ENCODE measurements at regions not wholly inside any gene's neighbourhood (a gene's known extent, or its start where the extent isn't known, plus 50 kb on each side); places are given as distances from the start of the nearest gene placed in this dataset.
"Not testable (repeated sequence)": the region's sequence is repeated elsewhere in the genome, so short reads cannot be mapped to it uniquely, and the experiment has no call there.

GRCh38 chr16:16966439-16966838 is 504.3 kb downstream of the XYLT1 start:
- no peak for DNase-seq (ENCODE audit: low read depth)
- H3K4me3 ChIP-seq (replicated peaks; ENCODE audit: low read depth, low read length), result no peak overlapping the region

GRCh38 chr16:16971042-16971441 is 499.7 kb downstream of the XYLT1 start:
- no peak for DNase-seq (ENCODE audit: low read depth)
- TF ChIP-seq CTCF (IDR thresholded peaks at IDR 0.05; ENCODE audit: low read length, missing control alignments), result no peak

More at GRCh38 chr16:16966439-16966838, 504.3 kb downstream of the XYLT1 start:
- no peak for TF ChIP-seq CTCF (IDR thresholded peaks at IDR 0.05; ENCODE audit: low read length, missing control alignments)

DNA sequence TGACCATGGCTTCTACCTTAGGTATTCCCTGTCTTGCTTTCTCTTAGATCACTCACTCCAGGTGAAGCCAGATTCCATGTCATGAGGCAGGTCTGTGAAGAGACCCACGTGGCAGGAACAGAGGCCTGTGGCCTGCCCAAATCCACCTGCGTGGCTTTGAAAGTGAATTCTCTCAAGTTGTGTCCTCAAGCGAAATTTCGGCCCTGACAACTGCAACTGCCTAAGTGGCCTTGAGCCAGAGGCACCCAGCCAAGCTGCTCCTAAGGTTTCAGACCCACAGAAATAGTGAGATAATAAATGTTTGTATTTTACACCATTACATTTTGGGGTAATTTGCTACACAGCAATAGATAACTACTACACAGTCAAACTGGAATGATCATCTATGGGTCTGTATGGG is 497.9 kb downstream of the XYLT1 start:
- no peak for TF ChIP-seq CTCF (IDR thresholded peaks at IDR 0.05; ENCODE audit: low read length, missing control alignments)
- DNase-seq (ENCODE audit: low read depth), result no peak

More at GRCh38 chr16:16971042-16971441, 499.7 kb downstream of the XYLT1 start:
- no peak overlapping the region for H3K4me3 ChIP-seq (replicated peaks; ENCODE audit: low read depth, low read length)

DNA sequence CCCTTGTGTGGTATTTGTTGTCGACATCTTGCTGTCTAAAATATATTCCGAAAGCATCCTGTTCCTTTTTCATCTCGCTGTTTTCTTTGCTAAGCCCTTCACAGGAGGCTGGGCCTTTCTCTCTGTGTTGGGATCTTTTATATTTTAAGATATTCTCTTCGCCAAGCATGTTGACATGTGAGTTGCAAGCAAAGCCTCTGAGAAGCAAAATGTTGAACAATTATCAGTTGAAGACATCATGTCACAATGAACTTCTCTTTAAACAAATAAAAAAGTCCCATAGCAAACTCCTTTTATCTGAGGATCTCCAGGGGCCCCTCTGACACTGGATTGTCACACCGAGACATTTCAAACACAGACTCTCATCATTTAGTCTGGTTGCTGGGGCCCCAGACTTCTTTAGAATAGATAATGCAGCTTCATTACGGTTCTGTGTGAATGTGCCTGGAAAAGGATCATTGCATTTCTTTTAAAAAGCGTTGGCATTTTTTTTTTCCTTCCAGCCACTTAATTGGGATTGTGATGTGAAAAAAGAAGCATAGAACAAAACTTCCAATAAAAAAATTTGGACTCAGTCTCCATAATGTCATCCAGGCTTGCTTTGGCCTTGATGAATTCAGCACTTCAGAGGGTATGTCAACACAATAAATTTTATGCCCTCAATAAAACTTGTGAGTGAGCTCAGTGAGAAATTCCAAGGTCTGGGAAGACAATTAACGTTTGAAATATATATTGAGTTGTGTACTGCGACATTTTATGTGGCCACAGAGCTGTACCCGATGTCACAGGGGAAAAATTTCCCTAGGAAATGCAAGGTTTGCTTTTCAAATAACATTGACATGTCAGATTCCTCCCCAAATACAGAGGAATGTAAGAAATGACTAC is 496.8 kb downstream of the XYLT1 start:
- DNase-seq (ENCODE audit: low read depth), result no peak
- no peak overlapping the region for H3K4me3 ChIP-seq (replicated peaks; ENCODE audit: low read depth, low read length)
- no peak for TF ChIP-seq CTCF (IDR thresholded peaks at IDR 0.05; ENCODE audit: low read length, missing control alignments)

More for the DNA sequence above, 497.9 kb downstream of the XYLT1 start:
- no peak overlapping the region for H3K4me3 ChIP-seq (replicated peaks; ENCODE audit: low read depth, low read length)

DNA sequence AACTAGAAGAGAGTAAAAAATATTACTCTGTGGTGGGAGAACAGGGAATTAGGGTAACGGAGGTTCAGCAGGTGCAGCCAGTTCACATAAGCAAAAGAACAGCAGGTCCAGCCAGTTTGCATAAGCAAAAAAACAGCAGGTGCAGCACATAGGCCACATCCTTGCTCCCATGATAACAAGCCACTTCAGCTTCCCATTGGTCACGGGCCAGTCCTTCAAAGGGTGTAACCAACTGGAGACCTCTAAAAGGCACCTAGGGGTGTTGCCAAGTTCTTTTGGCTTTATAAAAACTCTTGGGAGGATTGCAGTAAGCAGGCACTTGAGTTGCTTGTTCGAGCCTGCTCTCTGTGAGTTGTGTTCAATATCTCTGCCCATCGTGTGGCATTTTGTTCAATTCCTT is 488.1 kb downstream of the XYLT1 start:
- H3K4me3 ChIP-seq (replicated peaks; ENCODE audit: low read depth, low read length), result no peak overlapping the region
- DNase-seq (ENCODE audit: low read depth), result no peak
- no peak for TF ChIP-seq CTCF (IDR thresholded peaks at IDR 0.05; ENCODE audit: low read length, missing control alignments)

- no peak overlapping the region for H3K4me3 ChIP-seq (replicated peaks; ENCODE audit: low read depth, low read length)
- TF ChIP-seq CTCF (IDR thresholded peaks at IDR 0.05; ENCODE audit: low read length, missing control alignments), result no peak
- no peak for DNase-seq (ENCODE audit: low read depth)
Measured at GRCh38 chr16:16983582-16983981, 487.2 kb downstream of the XYLT1 start.

DNA sequence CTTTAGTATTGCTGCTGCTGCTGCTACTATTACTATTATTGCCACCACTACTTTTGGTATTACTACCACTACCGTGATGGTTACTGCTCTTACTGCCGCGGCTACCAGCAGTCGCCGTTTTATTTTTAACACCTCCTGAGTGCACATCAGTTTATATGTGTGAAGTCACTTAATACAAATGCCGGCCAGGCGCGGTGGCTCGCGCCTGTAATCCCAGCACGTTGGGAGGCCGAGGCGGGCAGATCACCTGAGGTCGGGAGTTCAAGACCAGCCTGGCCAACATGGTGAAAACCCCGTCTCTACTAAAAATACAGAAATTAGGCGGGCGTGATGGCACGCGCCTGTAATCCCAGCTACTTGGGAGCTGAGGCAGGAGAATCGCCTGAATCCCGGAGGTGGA is 486.7 kb downstream of the XYLT1 start:
- DNase-seq (ENCODE audit: low read depth); H3K4me3 ChIP-seq (replicated peaks; ENCODE audit: low read depth, low read length): not testable (repeated sequence)

All from fibroblast of pulmonary artery (primary cell).